B cell (primary cell): ENCODE measurements at regions not wholly inside any gene's neighbourhood (a gene's known extent, or its start where the extent isn't known, plus 50 kb on each side); places are given as distances from the start of the nearest gene placed in this dataset.

Experiments used
- EZH2 ChIP-seq: IDR thresholded peaks from 2 replicates; pipeline ENCODE4 v1.6.1; 2012; ENCODE audit warnings: borderline replicate concordance, low read depth, mild to moderate bottlenecking, moderate library complexity, low read length; ENCODE audit not compliant: insufficient read depth, poor library complexity, severe bottlenecking
- TF ChIP-seq, protein P1 (sequence below): fragments of 200-600 bp; IDR thresholded peaks from one replicate; pipeline ENCODE4 v1.8.0; 2022; ENCODE audit warnings: antibody characterized with exemption, mild to moderate bottlenecking

DNA sequence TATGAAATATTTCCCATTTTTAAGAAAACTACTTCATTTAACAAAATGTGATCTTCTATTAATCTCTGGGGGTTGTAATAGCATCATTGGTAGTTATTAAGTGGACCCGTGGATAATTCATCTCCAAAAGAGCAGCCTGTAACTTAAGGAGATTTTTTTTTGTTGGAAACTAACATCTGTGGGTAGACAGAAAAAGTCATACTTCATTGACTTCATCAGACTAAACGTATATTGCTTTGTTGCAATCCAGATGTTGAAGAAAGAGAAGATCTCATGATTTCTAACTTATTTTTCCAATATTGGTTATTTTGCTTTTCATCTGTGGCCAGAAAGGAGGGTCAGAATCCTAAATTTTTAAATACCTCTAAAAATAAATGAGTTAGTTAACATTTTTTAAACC, 296.5 kb upstream of the MIR17HG start:
- TF ChIP-seq, protein P1, sequence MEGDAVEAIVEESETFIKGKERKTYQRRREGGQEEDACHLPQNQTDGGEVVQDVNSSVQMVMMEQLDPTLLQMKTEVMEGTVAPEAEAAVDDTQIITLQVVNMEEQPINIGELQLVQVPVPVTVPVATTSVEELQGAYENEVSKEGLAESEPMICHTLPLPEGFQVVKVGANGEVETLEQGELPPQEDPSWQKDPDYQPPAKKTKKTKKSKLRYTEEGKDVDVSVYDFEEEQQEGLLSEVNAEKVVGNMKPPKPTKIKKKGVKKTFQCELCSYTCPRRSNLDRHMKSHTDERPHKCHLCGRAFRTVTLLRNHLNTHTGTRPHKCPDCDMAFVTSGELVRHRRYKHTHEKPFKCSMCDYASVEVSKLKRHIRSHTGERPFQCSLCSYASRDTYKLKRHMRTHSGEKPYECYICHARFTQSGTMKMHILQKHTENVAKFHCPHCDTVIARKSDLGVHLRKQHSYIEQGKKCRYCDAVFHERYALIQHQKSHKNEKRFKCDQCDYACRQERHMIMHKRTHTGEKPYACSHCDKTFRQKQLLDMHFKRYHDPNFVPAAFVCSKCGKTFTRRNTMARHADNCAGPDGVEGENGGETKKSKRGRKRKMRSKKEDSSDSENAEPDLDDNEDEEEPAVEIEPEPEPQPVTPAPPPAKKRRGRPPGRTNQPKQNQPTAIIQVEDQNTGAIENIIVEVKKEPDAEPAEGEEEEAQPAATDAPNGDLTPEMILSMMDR: no peak
- TF ChIP-seq EZH2: no peak
